ENCODE measurements at regions not wholly inside any gene's neighbourhood (a gene's known extent, or its start where the extent isn't known, plus 50 kb on each side); places are given as distances from the start of the nearest gene placed in this dataset.

- TF ChIP-seq CTCF (tag by site-specific recombination; IDR thresholded peaks at IDR 0.05), result no peak
- TF ChIP-seq ZNF76 (tag by site-specific recombination; IDR thresholded peaks at IDR 0.05; ENCODE audit: borderline replicate concordance, low read depth), result no peak
- TF ChIP-seq ZNF223 (tag by site-specific recombination; IDR thresholded peaks at IDR 0.05), result no peak
- no peak for TF ChIP-seq ZNF561 (tag by site-specific recombination; IDR thresholded peaks at IDR 0.05; ENCODE audit: borderline replicate concordance)
- no peak for TF ChIP-seq ZNF138 (tag by site-specific recombination; IDR thresholded peaks at IDR 0.05; ENCODE audit: borderline replicate concordance)
- TF ChIP-seq, protein P1, sequence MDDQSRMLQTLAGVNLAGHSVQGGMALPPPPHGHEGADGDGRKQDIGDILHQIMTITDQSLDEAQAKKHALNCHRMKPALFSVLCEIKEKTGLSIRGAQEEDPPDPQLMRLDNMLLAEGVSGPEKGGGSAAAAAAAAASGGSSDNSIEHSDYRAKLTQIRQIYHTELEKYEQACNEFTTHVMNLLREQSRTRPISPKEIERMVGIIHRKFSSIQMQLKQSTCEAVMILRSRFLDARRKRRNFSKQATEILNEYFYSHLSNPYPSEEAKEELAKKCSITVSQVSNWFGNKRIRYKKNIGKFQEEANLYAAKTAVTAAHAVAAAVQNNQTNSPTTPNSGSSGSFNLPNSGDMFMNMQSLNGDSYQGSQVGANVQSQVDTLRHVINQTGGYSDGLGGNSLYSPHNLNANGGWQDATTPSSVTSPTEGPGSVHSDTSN (CRISPR knock-in tag; IDR thresholded peaks at IDR 0.05), result no peak
- no peak for TF ChIP-seq TRIM28 (IDR thresholded peaks at IDR 0.05; ENCODE audit: borderline replicate concordance, low read length)
- no peak for TF ChIP-seq ZSCAN5A (tag by site-specific recombination; IDR thresholded peaks at IDR 0.05)
- TF ChIP-seq ZNF510 (tag by site-specific recombination; IDR thresholded peaks at IDR 0.05; ENCODE audit: insufficient replicate concordance), result no peak
- no peak for TF ChIP-seq ZNF26 (tag by site-specific recombination; IDR thresholded peaks at IDR 0.05)
- TF ChIP-seq ZNF488 (tag by site-specific recombination; IDR thresholded peaks at IDR 0.05), result no peak
- no peak for TF ChIP-seq ZNF473 (tag by site-specific recombination; IDR thresholded peaks at IDR 0.05)
- TF ChIP-seq ZNF501 (tag by site-specific recombination; IDR thresholded peaks at IDR 0.05), result no peak
- TF ChIP-seq ZNF623 (tag by site-specific recombination; IDR thresholded peaks at IDR 0.05), result no peak
Measured at GRCh38 chr21:38696579-38696978, 109.2 kb upstream of the ETS2 start.
